ENCODE measurements at regions not wholly inside any gene's neighbourhood (a gene's known extent, or its start where the extent isn't known, plus 50 kb on each side); places are given as distances from the start of the nearest gene placed in this dataset.
"Not testable (repeated sequence)": the region's sequence is repeated elsewhere in the genome, so short reads cannot be mapped to it uniquely, and the experiment has no call there.

- no peak for DNase-seq (ENCODE audit: low read depth)
Measured at GRCh38 chr11:105432241-105432995, 177.5 kb upstream of the GRIA4 start.

- no peak for DNase-seq (ENCODE audit: low read depth)
Measured at GRCh38 chr11:105429096-105429910, 180.6 kb upstream of the GRIA4 start.

- no peak for DNase-seq (ENCODE audit: low read depth)
Measured at GRCh38 chr11:105407101-105407500, 202.8 kb upstream of the GRIA4 start.

GRCh38 chr11:105401269-105401809 lies 208.5 kb upstream of the GRIA4 start:
- no peak for DNase-seq (ENCODE audit: low read depth)

GRCh38 chr11:105399511-105399910 lies 210.4 kb upstream of the GRIA4 start:
- DNase-seq (ENCODE audit: low read depth) = no peak

GRCh38 chr11:105398636-105399035 lies 211.2 kb upstream of the GRIA4 start:
- DNase-seq (ENCODE audit: low read depth) = no peak

- no peak for DNase-seq (ENCODE audit: low read depth)
Measured at GRCh38 chr11:105393326-105393725, 216.5 kb upstream of the GRIA4 start.

GRCh38 chr11:105392556-105392955 lies 217.3 kb upstream of the GRIA4 start:
- no peak for DNase-seq (ENCODE audit: low read depth)

GRCh38 chr11:105389952-105390351 lies 219.9 kb upstream of the GRIA4 start:
- no peak for DNase-seq (ENCODE audit: low read depth)

- no peak for DNase-seq (ENCODE audit: low read depth)
Measured at GRCh38 chr11:105388006-105388405, 221.9 kb upstream of the GRIA4 start.

- DNase-seq (ENCODE audit: low read depth) = no peak
Measured at GRCh38 chr11:105381941-105382340, 227.9 kb upstream of the GRIA4 start.

GRCh38 chr11:105377870-105378269 lies 232.0 kb upstream of the GRIA4 start:
- no peak for DNase-seq (ENCODE audit: low read depth)

GRCh38 chr11:105372206-105372605 lies 232.6 kb upstream of the CARD18 start:
- DNase-seq (ENCODE audit: low read depth) = no peak

- no peak for DNase-seq (ENCODE audit: low read depth)
Measured at GRCh38 chr11:105371311-105371710, 231.7 kb upstream of the CARD18 start.

- no peak for DNase-seq (ENCODE audit: low read depth)
Measured at GRCh38 chr11:105368711-105369110, 229.1 kb upstream of the CARD18 start.

GRCh38 chr11:105367129-105367528 lies 227.6 kb upstream of the CARD18 start:
- DNase-seq (ENCODE audit: low read depth) = no peak

- DNase-seq (ENCODE audit: low read depth) = no peak
Measured at GRCh38 chr11:105361651-105362050, 222.1 kb upstream of the CARD18 start.

GRCh38 chr11:105357764-105358163 lies 218.2 kb upstream of the CARD18 start:
- no peak for DNase-seq (ENCODE audit: low read depth)

GRCh38 chr11:105357146-105357545 lies 217.6 kb upstream of the CARD18 start:
- DNase-seq (ENCODE audit: low read depth) = no peak

GRCh38 chr11:105349867-105350266 lies 210.3 kb upstream of the CARD18 start:
- not testable (repeated sequence) for DNase-seq (ENCODE audit: low read depth)

- no peak for DNase-seq (ENCODE audit: low read depth)
Measured at GRCh38 chr11:105344938-105345337, 205.4 kb upstream of the CARD18 start.

- no peak for DNase-seq (ENCODE audit: low read depth)
Measured at GRCh38 chr11:105334025-105334714, 194.6 kb upstream of the CARD18 start.

Measured in forelimb muscle (tissue), 1 donor.